A549 (cell line): ENCODE measurements at regions not wholly inside any gene's neighbourhood (a gene's known extent, or its start where the extent isn't known, plus 50 kb on each side); places are given as distances from the start of the nearest gene placed in this dataset.

Experiments used
- ATAC-seq, 2 experiments: fragments of 200-7000 bp in 1 of 2; fragments of >200 bp in 1 of 2; cut with Nextera tagmentation in 1 of 2; cut with Tn5 transposase in 1 of 2; 3 replicates each; pipeline versions ENCODE4 v1.8.0 to v1.9.1; 2018 to 2020; ENCODE audit warnings: mild to moderate bottlenecking in 1 of 2, moderate library complexity in 1 of 2
- CTCF ChIA-PET: fragments of 300-600 bp; sonication (Branson Sonifier 250); formaldehyde crosslinking; extraction: SDS; loops from one replicate; lab custom pipeline; 2021; ENCODE audit warnings: antibody characterized with exemption, inconsistent platforms; lab: Yijun Ruan, JAX
- POLR2A ChIA-PET: fragments of 350-600 bp; formaldehyde crosslinking; extraction: SDS; loops from one replicate; lab custom pipeline; 2021; ENCODE audit warnings: antibody characterized with exemption, inconsistent platforms; lab: Yijun Ruan, JAX
- DNase-seq, 2 experiments: peaks; one replicate each; pipeline versions ENCODE4 v3.0.0 to v3.0.0-alpha.2; 2011 to 2016; ENCODE audit warnings: low read depth in 1 of 2, low spot score in 1 of 2
- FAIRE-seq: peaks from 2 replicates; lab custom pipeline; 2011; peaks lifted over from hg19 to GRCh38; lab: Jason Lieb, UNC
- H3K27ac ChIP-seq, 2 experiments: fragments of >200 bp; sonication (Bioruptor Twin); formaldehyde crosslinking; 3 replicates each; pipeline ENCODE4 v1.5.1; 2016 to 2017
- H3K4me1 ChIP-seq: fragments of >200 bp; sonication (Bioruptor Twin); formaldehyde crosslinking; 3 replicates; pipeline ENCODE4 v1.6.1; 2016
- H3K4me2 ChIP-seq: fragments of >200 bp; sonication (Bioruptor Twin); formaldehyde crosslinking; 3 replicates; pipeline ENCODE4 v1.6.1; 2016
- H3K4me3 ChIP-seq: fragments of >200 bp; sonication (Bioruptor Twin); formaldehyde crosslinking; 3 replicates; pipeline ENCODE4 v1.5.1; 2016
- H3K9me3 ChIP-seq: fragments of >200 bp; sonication (Bioruptor Twin); formaldehyde crosslinking; 3 replicates; pipeline ENCODE4 v1.6.1; 2016
- CHD2 ChIP-seq: fragments of 150-350 bp; IDR thresholded peaks from 2 replicates; pipeline ENCODE4 v1.6.1; 2014; ENCODE audit warnings: low read length; ENCODE audit not compliant: partially characterized antibody
- EHF ChIP-seq: fragments of 250-450 bp; sonication (Bioruptor Pico); IDR thresholded peaks from 2 replicates; pipeline ENCODE4 v1.5.0; 2020; ENCODE audit warnings: mild to moderate bottlenecking
- EP300 ChIP-seq, 2 experiments: fragments of >200 bp; sonication (Bioruptor Twin); formaldehyde crosslinking; IDR thresholded peaks; 2 replicates in 1 of 2; 3 replicates in 1 of 2; pipeline ENCODE4 v1.6.1; 2016 to 2017
- ESRRA ChIP-seq: fragments of 150-350 bp; IDR thresholded peaks from 2 replicates; pipeline ENCODE4 v1.6.1; 2014; ENCODE audit warnings: mild to moderate bottlenecking, low read length, borderline replicate concordance
- HES2 ChIP-seq: fragments of >200 bp; sonication (Bioruptor Twin); formaldehyde crosslinking; IDR thresholded peaks from 2 replicates; pipeline ENCODE4 v1.6.1; 2016
- HOXB5 ChIP-seq: fragments of 250-450 bp; sonication (Bioruptor Pico); IDR thresholded peaks from 2 replicates; pipeline ENCODE4 v1.5.0; 2020; ENCODE audit warnings: mild to moderate bottlenecking, moderate library complexity
- JUN ChIP-seq, 2 experiments: fragments of >200 bp; sonication (Bioruptor Twin); formaldehyde crosslinking; IDR thresholded peaks; 2 replicates in 1 of 2; 3 replicates in 1 of 2; pipeline ENCODE4 v1.6.1; 2016 to 2017
- MYC ChIP-seq: IDR thresholded peaks from 2 replicates; pipeline ENCODE4 v1.6.1; 2012; ENCODE audit warnings: mild to moderate bottlenecking, inconsistent platforms, low read length, improper control_type of control experiment, borderline replicate concordance
- NPAS2 ChIP-seq: fragments of 250-450 bp; sonication (Bioruptor Pico); IDR thresholded peaks from 2 replicates; pipeline ENCODE4 v1.8.0; 2022; ENCODE audit warnings: mild to moderate bottlenecking, moderate library complexity, borderline replicate concordance
- NR3C1 ChIP-seq: fragments of >200 bp; sonication (Bioruptor Twin); formaldehyde crosslinking; IDR thresholded peaks from 3 replicates; pipeline ENCODE4 v1.6.1; 2017
- PHF8 ChIP-seq: fragments of 200-600 bp; sonication (generic); IDR thresholded peaks from 2 replicates; pipeline ENCODE4 v1.6.1; 2016; ENCODE audit warnings: low read depth, mild to moderate bottlenecking, antibody characterized with exemption, moderate library complexity, borderline replicate concordance
- RARB ChIP-seq: fragments of 250-450 bp; sonication (Bioruptor Pico); IDR thresholded peaks from 2 replicates; pipeline ENCODE4 v1.8.0; 2021; ENCODE audit warnings: mild to moderate bottlenecking, moderate library complexity
- RCOR1 ChIP-seq: fragments of 150-350 bp; IDR thresholded peaks from 2 replicates; pipeline ENCODE4 v1.6.1; 2014; ENCODE audit warnings: antibody characterized with exemption, low read length, low read depth
- RFX5 ChIP-seq: fragments of 450-650 bp; IDR thresholded peaks from 2 replicates; pipeline ENCODE4 v1.7.1; 2014; ENCODE audit warnings: antibody characterized with exemption, mild to moderate bottlenecking, moderate library complexity
- RNF2 ChIP-seq: fragments of 200-600 bp; sonication (generic); IDR thresholded peaks from 2 replicates; pipeline ENCODE4 v1.6.1; 2016; ENCODE audit warnings: low read depth, mild to moderate bottlenecking, antibody characterized with exemption, moderate library complexity, borderline replicate concordance
- TFCP2L1 ChIP-seq: fragments of 250-450 bp; sonication (Bioruptor Pico); IDR thresholded peaks from 2 replicates; pipeline ENCODE4 v1.5.0; 2021; ENCODE audit warnings: mild to moderate bottlenecking
- ZFP36 ChIP-seq: fragments of 450-650 bp; IDR thresholded peaks from 2 replicates; pipeline ENCODE4 v1.6.1; 2014; ENCODE audit warnings: borderline replicate concordance; ENCODE audit not compliant: partially characterized antibody
- ZNF302 ChIP-seq: fragments of 250-450 bp; sonication (Bioruptor Pico); IDR thresholded peaks from 2 replicates; pipeline ENCODE4 v1.9.0; 2021; ENCODE audit warnings: inconsistent platforms, mild to moderate bottlenecking, moderate library complexity
- ZSCAN20 ChIP-seq: fragments of 250-450 bp; sonication (Bioruptor Pico); IDR thresholded peaks from 2 replicates; pipeline ENCODE4 v1.8.0; 2022; ENCODE audit warnings: mild to moderate bottlenecking, moderate library complexity
- WGBS: methylation state at CpG from one replicate; pipeline ENCODE4 v1.1.6; 2017; ENCODE audit errors: missing lambda C conversion rate; 5-methylcytosine and 5-hydroxymethylcytosine counted together
- TF ChIP-seq, protein P1 (sequence below): IDR thresholded peaks from 2 replicates; pipeline ENCODE4 v1.6.1; 2012

GRCh38 chr1:81432059-81432458, 368.7 kb upstream of the ADGRL2 start:
- ATAC-seq (no peak), FAIRE-seq (no peak), DNase-seq (no peak)
- ChIA-PET POLR2A (no interaction called here), CTCF (no interaction called here)
- Histone ChIP-seq H3K27ac (no peak overlapping the region), H3K4me2 (no peak overlapping the region), H3K4me1 (no peaks in the 10 kb centered on the region), H3K9me3 (no peaks in the 10 kb centered on the region), H3K4me3 (no peak overlapping the region)
- TF ChIP-seq RCOR1 (no peak), RFX5 (no peak), HES2 (no peak), NR3C1 (no peak), ZFP36 (no peak), JUN (IDR thresholded peaks at IDR 0.05) (no peak), EP300 (IDR thresholded peaks at IDR 0.05) (no peak), RARB (CRISPR knock-in tag) (no peak), RNF2 (no peak), ZSCAN20 (CRISPR knock-in tag) (no peak), TFCP2L1 (CRISPR knock-in tag) (no peak), CHD2 (no peak), PHF8 (no peak)
- 43% methylated on average over 4 of the region's 4 CpGs for WGBS

GRCh38 chr1:81431624-81432000, 369.1 kb upstream of the ADGRL2 start:
- no peaks in the 10 kb centered on the region for H3K9me3 ChIP-seq
- 46% methylated on average over 2 of the region's 2 CpGs for WGBS
- H3K4me1 ChIP-seq = no peaks in the 10 kb centered on the region
- FAIRE-seq (no peak), ATAC-seq (no peak), DNase-seq (no peak)
- CTCF ChIA-PET = no interaction called here
- no peak overlapping the region for H3K27ac ChIP-seq
- no peak overlapping the region for H3K4me2 ChIP-seq
- POLR2A ChIA-PET = no interaction called here
- TF ChIP-seq ZNF302 (CRISPR knock-in tag) (no peak), NPAS2 (CRISPR knock-in tag) (no peak)
- no peak overlapping the region for H3K4me3 ChIP-seq

GRCh38 chr1:81430955-81431623, 369.6 kb upstream of the ADGRL2 start:
- TF ChIP-seq TFCP2L1 (CRISPR knock-in tag) = no peak
- TF ChIP-seq NPAS2 (CRISPR knock-in tag) = no peak
- TF ChIP-seq ZFP36 = no peak
- no peak for TF ChIP-seq MYC
- TF ChIP-seq ZSCAN20 (CRISPR knock-in tag) = no peak
- no peak for TF ChIP-seq EP300 (IDR thresholded peaks at IDR 0.05)
- no peak for TF ChIP-seq RARB (CRISPR knock-in tag)
- Histone ChIP-seq H3K4me1 (no peaks in the 10 kb centered on the region), H3K9me3 (no peaks in the 10 kb centered on the region), H3K4me3 (no peak overlapping the region), H3K4me2 (no peak overlapping the region), H3K27ac (no peak overlapping the region)
- ATAC-seq = no peak
- DNase-seq = no peak
- no peak for FAIRE-seq
- CTCF ChIA-PET = no interaction called here
- POLR2A ChIA-PET = no interaction called here
- WGBS = 46% methylated on average over 6 of the region's 6 CpGs

DNA sequence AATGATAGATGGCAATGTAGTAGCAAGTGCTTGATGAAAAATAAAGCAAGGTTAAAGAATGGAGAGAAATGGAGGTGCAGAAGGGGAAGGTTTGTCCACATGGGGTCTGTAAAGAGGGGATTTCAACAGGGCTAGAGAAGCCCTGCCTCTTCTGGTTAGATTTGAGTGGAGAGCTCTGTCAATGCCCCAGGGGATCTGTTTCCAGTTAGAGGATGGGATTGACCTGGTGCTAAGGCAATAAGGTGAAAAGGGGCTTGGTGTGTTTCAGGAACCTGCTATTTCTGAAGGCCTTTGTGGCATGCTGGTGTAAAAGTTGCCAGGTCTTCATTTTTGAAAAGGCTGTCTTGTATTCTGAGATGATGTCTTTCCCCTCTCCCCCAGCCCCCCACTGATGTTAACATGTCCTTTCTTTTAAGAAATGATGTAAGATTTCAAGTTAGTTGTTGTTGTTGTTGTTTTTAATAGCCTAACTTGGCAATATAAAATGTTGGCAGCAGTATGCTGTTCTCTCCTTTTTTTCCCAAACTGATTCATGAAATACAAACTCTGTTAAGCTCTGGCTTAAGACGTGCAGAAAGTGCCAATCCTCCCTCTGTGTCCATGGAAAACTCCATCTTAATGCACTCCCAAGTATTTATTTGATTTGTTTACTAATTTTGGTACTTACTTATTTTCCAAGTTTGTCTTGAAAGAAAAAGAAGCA, 370.3 kb upstream of the ADGRL2 start:
- DNase-seq = no peak
- no peak overlapping the region for H3K27ac ChIP-seq
- no peak for FAIRE-seq
- WGBS = 14% methylated on average over 1 of the region's 1 CpG
- TF ChIP-seq PHF8 = no peak
- TF ChIP-seq, protein P1, sequence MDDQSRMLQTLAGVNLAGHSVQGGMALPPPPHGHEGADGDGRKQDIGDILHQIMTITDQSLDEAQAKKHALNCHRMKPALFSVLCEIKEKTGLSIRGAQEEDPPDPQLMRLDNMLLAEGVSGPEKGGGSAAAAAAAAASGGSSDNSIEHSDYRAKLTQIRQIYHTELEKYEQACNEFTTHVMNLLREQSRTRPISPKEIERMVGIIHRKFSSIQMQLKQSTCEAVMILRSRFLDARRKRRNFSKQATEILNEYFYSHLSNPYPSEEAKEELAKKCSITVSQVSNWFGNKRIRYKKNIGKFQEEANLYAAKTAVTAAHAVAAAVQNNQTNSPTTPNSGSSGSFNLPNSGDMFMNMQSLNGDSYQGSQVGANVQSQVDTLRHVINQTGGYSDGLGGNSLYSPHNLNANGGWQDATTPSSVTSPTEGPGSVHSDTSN = no peak
- no peak for TF ChIP-seq ZNF302 (CRISPR knock-in tag)
- TF ChIP-seq HOXB5 (CRISPR knock-in tag) = no peak
- TF ChIP-seq EHF = no peak
- TF ChIP-seq ESRRA = no peak
- TF ChIP-seq, all 56 proteins: peak for 0
- POLR2A ChIA-PET = no interaction called here
- H3K4me3 ChIP-seq = no peak overlapping the region
- H3K4me1 ChIP-seq = no peaks in the 10 kb centered on the region
- H3K9me3 ChIP-seq = no peaks in the 10 kb centered on the region
- H3K4me2 ChIP-seq = no peak overlapping the region
- ATAC-seq = no peak
- CTCF ChIA-PET = no interaction called here
